Lower leg skin (tissue), 3 donors: ENCODE measurements at regions not wholly inside any gene's neighbourhood (a gene's known extent, or its start where the extent isn't known, plus 50 kb on each side); places are given as distances from the start of the nearest gene placed in this dataset.

Experiments used
- CTCF ChIP-seq, 3 donors: fragments of 450-650 bp; IDR thresholded peaks; one replicate each; pipeline ENCODE4 v1.5.1; 2016; ENCODE audit warnings: antibody characterized with exemption in 3 of 3, mild to moderate bottlenecking in 3 of 3, moderate library complexity in 2 of 3
- POLR2A ChIP-seq, 2 donors: fragments of 450-650 bp; IDR thresholded peaks; one replicate each; pipeline ENCODE4 v1.6.1; 2016 to 2017; ENCODE audit warnings: antibody characterized with exemption in 2 of 2, mild to moderate bottlenecking in 1 of 2, moderate library complexity in 1 of 2

GRCh38 chr13:64165826-64166225 is 2750.2 kb upstream of the PCDH20 start:
- TF ChIP-seq CTCF (IDR thresholded peaks at IDR 0.05) = no peak
- no peak for TF ChIP-seq POLR2A (IDR thresholded peaks at IDR 0.05)
